K562 (cell line): ENCODE measurements at regions not wholly inside any gene's neighbourhood (a gene's known extent, or its start where the extent isn't known, plus 50 kb on each side); places are given as distances from the start of the nearest gene placed in this dataset.
"Not testable (repeated sequence)": the region's sequence is repeated elsewhere in the genome, so short reads cannot be mapped to it uniquely, and the experiment has no call there.

ENCODE experiments used
- ATAC-seq: fragments of 200-7000 bp; cut with Tn5 transposase; 3 replicates; pipeline ENCODE4 v1.9.1; 2020; ENCODE audit warnings: moderate library complexity
- BruUV-seq: library from RNA; stranded (reverse); fragments of 400-500 nt; replicated peaks from 2 replicates; lab custom pipeline; 2021; lab: Mats Ljungman, UMichigan
- CTCF ChIA-PET: fragments of 300-600 bp; formaldehyde crosslinking; extraction: SDS; loops from one replicate; lab custom pipeline; 2021; ENCODE audit warnings: low intra/inter-chr PET ratio; lab: Yijun Ruan, JAX
- POLR2A ChIA-PET: fragments of 300-600, 350-650 bp; sonication (Branson Sonifier 250); formaldehyde crosslinking; extraction: SDS; loops from one replicate; lab custom pipeline; 2021; ENCODE audit warnings: antibody characterized with exemption, inconsistent platforms; lab: Yijun Ruan, JAX
- DNase-seq, 4 experiments: peaks; one replicate each; pipeline versions ENCODE4 v3.0.0 to v3.0.0-alpha.2; 2011 to 2018; ENCODE audit warnings: low spot score in 3 of 4, mixed read lengths in 3 of 4; ENCODE audit errors: extremely low read depth in 1 of 4
- FAIRE-seq: peaks from 2 replicates; lab custom pipeline; 2011; peaks lifted over from hg19 to GRCh38; lab: Jason Lieb, UNC
- H2AFZ ChIP-seq: 2 replicates; pipeline ENCODE4 v1.6.0; 2011; ENCODE audit warnings: low read depth, low read length, control low read depth, inconsistent platforms
- H3K27ac ChIP-seq: fragments of 200-600 bp; 3 replicates; pipeline ENCODE4 v1.8.0; 2011; ENCODE audit warnings: low read depth, mild to moderate bottlenecking, control low read depth, inconsistent platforms, low read length, moderate library complexity, mixed read lengths; ENCODE audit errors: extremely low read depth
- H3K27me3 ChIP-seq, 2 experiments: fragments of 300-600 bp in 1 of 2; 2 replicates in 1 of 2; 3 replicates in 1 of 2; pipeline versions ENCODE4 v1.6.0 to v1.8.0; 2011; ENCODE audit warnings: inconsistent platforms in 2 of 2, low read length in 2 of 2, mild to moderate bottlenecking in 1 of 2, mixed read lengths in 1 of 2, moderate library complexity in 1 of 2; ENCODE audit not compliant: control insufficient read depth in 2 of 2, insufficient read depth in 2 of 2
- H3K36me3 ChIP-seq: fragments of 300-600 bp; 3 replicates; pipeline ENCODE4 v1.8.0; 2011; ENCODE audit warnings: mild to moderate bottlenecking, low read length, inconsistent platforms; ENCODE audit not compliant: control insufficient read depth, insufficient read depth
- H3K4me1 ChIP-seq, 2 experiments: fragments of 200-600 bp in 1 of 2; replicated peaks in 1 of 2; 2 replicates in 1 of 2; 3 replicates in 1 of 2; pipeline versions ENCODE4 v1.5.1 to v1.8.0; 2011; ENCODE audit warnings: inconsistent platforms in 2 of 2, low read length in 2 of 2, mild to moderate bottlenecking in 1 of 2, mixed read lengths in 1 of 2, moderate library complexity in 1 of 2; ENCODE audit not compliant: control insufficient read depth in 2 of 2, insufficient read depth in 2 of 2
- H3K4me2 ChIP-seq: 2 replicates; pipeline ENCODE4 v1.6.1; 2011; ENCODE audit warnings: low read length, control low read depth, inconsistent platforms, mixed read lengths; ENCODE audit not compliant: insufficient read depth
- H3K4me3 ChIP-seq: fragments of 200-600 bp; sonication (generic), shearing (Covaris generic); 2 replicates; pipeline ENCODE4 v1.5.1; 2016; ENCODE audit warnings: control low read depth, inconsistent platforms
- H3K79me2 ChIP-seq: fragments of 200-600 bp; 3 replicates; pipeline ENCODE4 v1.8.0; 2011; ENCODE audit warnings: low read length, inconsistent platforms; ENCODE audit not compliant: control insufficient read depth, insufficient read depth
- H3K9ac ChIP-seq, 2 experiments: 2 replicates each; pipeline versions ENCODE4 v1.6.0 to v1.6.1; 2011; ENCODE audit warnings: low read depth in 2 of 2, low read length in 2 of 2, control low read depth in 1 of 2, inconsistent platforms in 1 of 2, mild to moderate bottlenecking in 1 of 2, mixed read lengths in 1 of 2; ENCODE audit not compliant: insufficient read depth in 1 of 2
- H3K9me1 ChIP-seq: one replicate; pipeline ENCODE4 v1.6.0; 2011; ENCODE audit warnings: inconsistent platforms, mild to moderate bottlenecking, low read length, moderate library complexity; ENCODE audit not compliant: control insufficient read depth, insufficient read depth
- H3K9me3 ChIP-seq: replicated peaks from 2 replicates; pipeline ENCODE4 v1.5.1; 2011; ENCODE audit warnings: low read depth, low read length, inconsistent platforms; ENCODE audit not compliant: control insufficient read depth, insufficient read depth
- H4K20me1 ChIP-seq: replicated peaks from 2 replicates; pipeline ENCODE4 v1.6.1; 2011; ENCODE audit warnings: low read length, inconsistent platforms, mixed read lengths; ENCODE audit not compliant: control insufficient read depth, insufficient read depth
- TRIM28 ChIP-seq: fragments of 450-650 bp; IDR thresholded peaks from 2 replicates; pipeline ENCODE4 v1.6.1; 2017
- WGBS: fragments of 100-300 bp; shearing (Covaris generic); methylation state at CpG from one replicate; pipeline ENCODE4 v1.1.6; 2016; ENCODE audit warnings: low coverage, mixed read lengths; ENCODE audit not compliant: insufficient coverage; ENCODE audit errors: missing lambda C conversion rate; 5-methylcytosine and 5-hydroxymethylcytosine counted together
- in situ Hi-C: fragments of 300-500 bp; cut with MboI; formaldehyde crosslinking; loops from 4 replicates; pipeline ENCODE4 v1.15.0; 2018; ENCODE audit warnings: inconsistent platforms, mixed read lengths
- intact Hi-C: fragments of 100-400 bp; cut with micrococcal nuclease; formaldehyde crosslinking; loops from 2 replicates; pipeline ENCODE4 v1.14.2; 2022

DNA sequence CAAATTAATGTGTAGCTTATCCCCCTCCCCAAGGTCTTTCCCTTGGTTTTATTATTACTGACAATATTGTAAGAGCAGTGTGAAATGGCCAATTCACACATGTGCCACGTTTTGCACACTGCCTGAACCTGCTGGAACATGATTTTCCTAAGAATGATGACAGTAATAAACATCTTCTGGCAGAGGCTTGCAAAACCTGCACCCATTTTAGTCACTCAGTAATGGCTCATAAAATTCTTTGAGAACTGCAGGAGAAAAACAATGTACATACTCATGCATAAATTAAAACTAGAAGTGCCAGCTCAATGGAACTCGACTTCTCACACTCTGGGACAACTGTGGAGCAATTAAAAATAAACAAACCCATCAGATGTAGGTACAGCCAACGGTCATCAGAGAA lies 96.8 kb upstream of the POMZP3 start:
- BruUV-seq, CTCF ChIA-PET, H3K36me3 ChIP-seq, H3K79me2 ChIP-seq, H3K4me2 ChIP-seq, ATAC-seq, in situ Hi-C loops, DNase-seq, H3K27ac ChIP-seq, H3K4me3 ChIP-seq, H3K4me1 ChIP-seq, H2AFZ ChIP-seq, FAIRE-seq, H3K9me1 ChIP-seq, H3K27me3 ChIP-seq, intact Hi-C loops, POLR2A ChIA-PET, H3K9ac ChIP-seq, H4K20me1 ChIP-seq, H3K9me3 ChIP-seq: not testable (repeated sequence)
- WGBS: 0% methylated on average over 1 of the region's 3 CpGs

DNA sequence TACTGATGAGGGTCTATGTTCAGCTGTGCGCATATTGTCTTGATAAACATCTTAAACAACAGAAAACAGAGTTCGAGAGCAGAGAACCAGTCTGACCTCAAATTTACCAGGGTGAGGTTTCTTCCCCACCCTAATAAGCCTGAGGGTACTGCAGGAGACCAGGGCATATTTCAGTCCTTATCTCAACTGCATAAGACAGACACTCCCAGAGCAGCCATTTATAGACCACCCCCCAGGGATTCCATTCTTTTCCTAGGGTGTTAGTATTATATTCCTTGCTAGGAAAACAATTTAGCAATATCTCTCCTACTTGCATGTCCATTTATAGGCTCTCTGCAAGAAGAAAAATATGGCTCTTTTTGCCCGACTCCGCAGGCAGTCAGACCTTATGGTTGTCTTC lies 89.5 kb upstream of the POMZP3 start:
- ATAC-seq, H2AFZ ChIP-seq, H3K4me2 ChIP-seq, H3K27me3 ChIP-seq, CTCF ChIA-PET, H3K9me1 ChIP-seq, DNase-seq, intact Hi-C loops, FAIRE-seq, BruUV-seq, H4K20me1 ChIP-seq, H3K79me2 ChIP-seq, H3K9ac ChIP-seq, in situ Hi-C loops, H3K4me3 ChIP-seq, H3K27ac ChIP-seq, POLR2A ChIA-PET, H3K36me3 ChIP-seq, H3K4me1 ChIP-seq, H3K9me3 ChIP-seq: not testable (repeated sequence)
- peak; percentile 64; the same call in 1 of the 2 replicates for TF ChIP-seq TRIM28
- WGBS: 3% methylated on average over 3 of the region's 4 CpGs

DNA sequence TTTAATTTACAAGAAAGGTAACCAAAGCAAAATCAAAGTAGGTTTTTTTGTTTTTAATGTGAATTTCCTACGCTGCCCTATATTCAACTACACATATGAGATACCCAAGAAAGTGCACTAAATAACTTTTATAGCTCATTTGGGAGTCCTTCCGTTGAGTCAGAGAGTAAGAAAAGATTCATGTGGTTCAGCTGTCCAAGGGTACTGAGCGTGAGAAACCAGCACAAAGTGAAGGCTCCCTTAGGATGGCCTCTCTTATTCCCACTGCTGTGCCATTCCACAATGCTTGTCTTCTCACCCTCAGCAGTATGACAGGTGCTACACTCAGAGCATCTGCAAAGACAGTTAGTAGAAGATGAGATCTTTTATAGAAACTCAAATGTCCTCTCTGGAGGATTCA lies 85.8 kb upstream of the POMZP3 start:
- in situ Hi-C loops, POLR2A ChIA-PET, H3K9me3 ChIP-seq, H3K4me1 ChIP-seq, ATAC-seq, H2AFZ ChIP-seq, FAIRE-seq, CTCF ChIA-PET, H3K79me2 ChIP-seq, H3K27ac ChIP-seq, H3K36me3 ChIP-seq, H3K4me3 ChIP-seq, DNase-seq, H3K4me2 ChIP-seq, H3K27me3 ChIP-seq, BruUV-seq, intact Hi-C loops, H3K9me1 ChIP-seq, H3K9ac ChIP-seq, H4K20me1 ChIP-seq: not testable (repeated sequence)
- WGBS: 0% methylated on average over 3 of the region's 3 CpGs

DNA sequence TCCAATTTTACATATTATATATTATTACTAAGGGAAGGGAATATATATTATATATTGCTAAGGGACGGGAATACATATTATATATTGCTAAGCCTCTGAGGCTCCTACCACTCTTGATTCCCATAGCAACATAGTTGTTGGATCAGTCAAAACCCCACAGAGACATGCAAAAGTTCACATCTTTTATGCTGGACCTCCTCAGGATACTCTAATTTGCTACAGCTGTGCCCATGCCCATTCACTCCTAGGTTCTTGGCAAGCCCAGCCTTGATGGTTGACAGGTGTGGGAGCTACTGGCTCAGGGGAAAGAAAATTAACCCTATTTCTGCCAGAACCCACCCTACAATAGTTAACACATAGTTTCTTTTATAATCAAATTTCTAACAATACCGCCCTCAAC lies 84.6 kb upstream of the POMZP3 start:
- H3K36me3 ChIP-seq, FAIRE-seq, POLR2A ChIA-PET, H3K9ac ChIP-seq, H2AFZ ChIP-seq, H3K27ac ChIP-seq, H3K4me3 ChIP-seq, in situ Hi-C loops, CTCF ChIA-PET, intact Hi-C loops, H3K4me2 ChIP-seq, BruUV-seq, H3K4me1 ChIP-seq, ATAC-seq, H4K20me1 ChIP-seq, H3K27me3 ChIP-seq, H3K9me3 ChIP-seq, H3K9me1 ChIP-seq, H3K79me2 ChIP-seq, DNase-seq: not testable (repeated sequence)
- WGBS: 0% methylated on average over 2 of the region's 2 CpGs
